B cell (primary cell): ENCODE measurements at regions not wholly inside any gene's neighbourhood (a gene's known extent, or its start where the extent isn't known, plus 50 kb on each side); places are given as distances from the start of the nearest gene placed in this dataset.

Source experiments
- ATAC-seq: fragments of 200-7000 bp; cut with Tn5 transposase; one replicate; pipeline ENCODE4 v1.10.0; 2021; ENCODE audit warnings: low read depth, mild to moderate bottlenecking, moderate number of reproducible peaks, moderate library complexity
- CTCF ChIA-PET: fragments of 350-600 bp; sonication (Branson Sonifier 250); formaldehyde crosslinking; loops from one replicate; lab custom pipeline; 2021; ENCODE audit warnings: antibody characterized with exemption, inconsistent platforms; lab: Charles Lee
- POLR2A ChIA-PET: fragments of 350-600 bp; sonication (Branson Sonifier 250); formaldehyde crosslinking; loops from one replicate; lab custom pipeline; 2021; ENCODE audit warnings: antibody characterized with exemption; lab: Charles Lee
- DNase-seq: peaks from one replicate; pipeline ENCODE4 v3.0.0; 2013
- H2AFZ ChIP-seq: 2 replicates; pipeline ENCODE4 v1.6.1; 2012; ENCODE audit warnings: mild to moderate bottlenecking, low read depth, low read length; ENCODE audit not compliant: insufficient read depth, poor library complexity, severe bottlenecking
- H3K27ac ChIP-seq, 2 donors: 1 replicate in 1 of 2; 2 replicates in 1 of 2; pipeline ENCODE4 v1.5.1; 2012 to 2013; ENCODE audit warnings: low read length in 2 of 2, mild to moderate bottlenecking in 2 of 2, moderate library complexity in 1 of 2
- H3K27me3 ChIP-seq, 4 experiments: fragments of 200-600 bp in 1 of 4; sonication (generic) in 1 of 4; replicated peaks in 1 of 4; 1 replicate in 2 of 4; 2 replicates in 2 of 4; pipeline versions ENCODE4 v1.6.1 to v1.7.0; 2013 to 2016; ENCODE audit warnings: low read length in 3 of 4, mild to moderate bottlenecking in 2 of 4, mixed read lengths in 1 of 4, moderate library complexity in 1 of 4; ENCODE audit not compliant: insufficient read depth in 4 of 4, control insufficient read depth in 3 of 4; ENCODE audit errors: control extremely low read depth in 1 of 4
- H3K36me3 ChIP-seq, 2 experiments: replicated peaks in 1 of 2; 1 replicate in 1 of 2; 2 replicates in 1 of 2; pipeline versions ENCODE4 v1.6.1 to v1.7.1; 2013; ENCODE audit warnings: low read length in 1 of 2; ENCODE audit not compliant: insufficient read depth in 2 of 2, control insufficient read depth in 1 of 2; ENCODE audit errors: control extremely low read depth in 1 of 2, extremely low read depth in 1 of 2
- H3K4me1 ChIP-seq, 2 donors: fragments of 200-600 bp in 1 of 2; sonication (generic) in 1 of 2; 1 replicate in 1 of 2; 2 replicates in 1 of 2; pipeline versions ENCODE4 v1.5.1 to v1.6.1; 2013 to 2017; ENCODE audit warnings: low read length in 2 of 2; ENCODE audit not compliant: control insufficient read depth in 2 of 2, insufficient read depth in 2 of 2
- H3K4me2 ChIP-seq: replicated peaks from 2 replicates; pipeline ENCODE3; 2012; ENCODE audit warnings: mild to moderate bottlenecking, low read depth, low read length; ENCODE audit not compliant: poor library complexity, severe bottlenecking
- H3K4me3 ChIP-seq, 5 experiments: fragments of 200-600 bp in 1 of 5; sonication (generic) in 1 of 5; 1 replicate in 3 of 5; 2 replicates in 2 of 5; pipeline versions ENCODE4 v1.5.1 to v1.7.0; 2011 to 2016; ENCODE audit warnings: low read length in 4 of 5, mild to moderate bottlenecking in 4 of 5, low read depth in 2 of 5, control low read depth in 1 of 5, moderate library complexity in 1 of 5; ENCODE audit not compliant: insufficient read depth in 1 of 5; ENCODE audit errors: control extremely low read depth in 1 of 5, extremely low read depth in 1 of 5
- H3K79me2 ChIP-seq: fragments of 200-600 bp; sonication (generic); one replicate; pipeline ENCODE4 v1.6.0; 2016; ENCODE audit warnings: low read length; ENCODE audit not compliant: control insufficient read depth, insufficient read depth
- H3K9ac ChIP-seq: fragments of 200-600 bp; sonication (generic); 2 replicates; pipeline ENCODE4 v1.6.1; 2017; ENCODE audit warnings: mild to moderate bottlenecking, low read length, moderate library complexity
- H3K9me3 ChIP-seq, 3 donors: one replicate each; pipeline versions ENCODE4 v1.6.1 to v1.7.1; 2013; ENCODE audit warnings: low read length in 2 of 3; ENCODE audit not compliant: control insufficient read depth in 2 of 3, insufficient read depth in 1 of 3; ENCODE audit errors: control extremely low read depth in 1 of 3
- H4K20me1 ChIP-seq: 2 replicates; pipeline ENCODE4 v1.6.0; 2012; ENCODE audit warnings: mild to moderate bottlenecking, low read length; ENCODE audit not compliant: insufficient read depth, control insufficient read depth, poor library complexity, severe bottlenecking
- H3K27ac Mint-ChIP-seq: one replicate; pipeline ENCODE4 v1.8.0; 2021; ENCODE audit warnings: mixed read lengths
- H3K27me3 Mint-ChIP-seq: one replicate; pipeline ENCODE4 v1.8.0; 2021; ENCODE audit warnings: mixed read lengths
- H3K4me1 Mint-ChIP-seq: one replicate; pipeline ENCODE4 v1.8.0; 2021; ENCODE audit warnings: mixed read lengths
- H3K4me3 Mint-ChIP-seq: one replicate; pipeline ENCODE4 v1.8.0; 2021; ENCODE audit warnings: mixed read lengths
- H3K9me3 Mint-ChIP-seq: one replicate; pipeline ENCODE4 v1.8.0; 2022; ENCODE audit warnings: mixed read lengths; ENCODE audit not compliant: insufficient read depth
- EZH2 ChIP-seq: IDR thresholded peaks from 2 replicates; pipeline ENCODE4 v1.6.1; 2012; ENCODE audit warnings: borderline replicate concordance, low read depth, mild to moderate bottlenecking, moderate library complexity, low read length; ENCODE audit not compliant: insufficient read depth, poor library complexity, severe bottlenecking
- WGBS: methylation state at CpG from one replicate; pipeline ENCODE4 v1.1.5; 2013; ENCODE audit warnings: missing lambda C conversion rate; ENCODE audit not compliant: insufficient coverage; 5-methylcytosine and 5-hydroxymethylcytosine counted together
- intact Hi-C: fragments of 100-400 bp; cut with micrococcal nuclease; formaldehyde crosslinking; loops from one replicate; pipeline ENCODE4 v1.10.0; 2022
- TF ChIP-seq, protein P1 (sequence below): fragments of 200-600 bp; IDR thresholded peaks from one replicate; pipeline ENCODE4 v1.8.0; 2022; ENCODE audit warnings: antibody characterized with exemption, mild to moderate bottlenecking

DNA sequence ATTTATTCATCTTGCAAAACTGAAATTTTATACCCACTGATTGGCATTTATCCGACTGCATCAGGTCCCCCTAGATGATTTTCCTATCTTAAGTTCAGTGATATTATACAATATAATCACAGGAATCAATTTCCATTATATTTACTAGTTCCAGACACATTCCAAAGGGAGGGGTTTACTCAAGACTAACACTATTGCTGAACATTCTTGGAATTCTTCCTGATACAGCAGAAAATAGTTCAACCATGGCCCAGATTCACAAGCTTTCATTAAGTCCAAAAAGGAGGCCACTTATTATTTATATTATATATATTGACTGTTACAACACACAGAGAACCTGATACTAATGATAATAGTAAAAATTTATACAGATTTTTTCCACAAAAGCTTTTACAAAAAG is 2353.6 kb downstream of the PCDH7 start:
- no peaks in the 10 kb centered on the region for H3K4me1 Mint-ChIP-seq
- TF ChIP-seq EZH2: no peak
- TF ChIP-seq, protein P1, sequence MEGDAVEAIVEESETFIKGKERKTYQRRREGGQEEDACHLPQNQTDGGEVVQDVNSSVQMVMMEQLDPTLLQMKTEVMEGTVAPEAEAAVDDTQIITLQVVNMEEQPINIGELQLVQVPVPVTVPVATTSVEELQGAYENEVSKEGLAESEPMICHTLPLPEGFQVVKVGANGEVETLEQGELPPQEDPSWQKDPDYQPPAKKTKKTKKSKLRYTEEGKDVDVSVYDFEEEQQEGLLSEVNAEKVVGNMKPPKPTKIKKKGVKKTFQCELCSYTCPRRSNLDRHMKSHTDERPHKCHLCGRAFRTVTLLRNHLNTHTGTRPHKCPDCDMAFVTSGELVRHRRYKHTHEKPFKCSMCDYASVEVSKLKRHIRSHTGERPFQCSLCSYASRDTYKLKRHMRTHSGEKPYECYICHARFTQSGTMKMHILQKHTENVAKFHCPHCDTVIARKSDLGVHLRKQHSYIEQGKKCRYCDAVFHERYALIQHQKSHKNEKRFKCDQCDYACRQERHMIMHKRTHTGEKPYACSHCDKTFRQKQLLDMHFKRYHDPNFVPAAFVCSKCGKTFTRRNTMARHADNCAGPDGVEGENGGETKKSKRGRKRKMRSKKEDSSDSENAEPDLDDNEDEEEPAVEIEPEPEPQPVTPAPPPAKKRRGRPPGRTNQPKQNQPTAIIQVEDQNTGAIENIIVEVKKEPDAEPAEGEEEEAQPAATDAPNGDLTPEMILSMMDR: no peak
- Histone ChIP-seq H4K20me1 (no peaks in the 10 kb centered on the region), H3K79me2 (no peaks in the 10 kb centered on the region), H3K27ac (no peak overlapping the region), H3K36me3 (no peaks in the 10 kb centered on the region), H3K9ac (no peak overlapping the region), H3K4me2 (no peak overlapping the region), H3K4me1 (no peaks in the 10 kb centered on the region), H3K27me3 (no peaks in the 10 kb centered on the region), H2AFZ (no peak overlapping the region), H3K9me3 (no peaks in the 10 kb centered on the region), H3K4me3 (no peak overlapping the region)
- intact Hi-C loops: no loop called here
- no peak overlapping the region for H3K27ac Mint-ChIP-seq
- POLR2A ChIA-PET: no interaction called here
- no peak for DNase-seq
- WGBS: no CpG with 5 or more reads among the region's 1 CpG
- peaks cover 6% of the 10 kb centered on the region for H3K9me3 Mint-ChIP-seq
- H3K27me3 Mint-ChIP-seq: no peaks in the 10 kb centered on the region
- no peak overlapping the region for H3K4me3 Mint-ChIP-seq
- no peak for ATAC-seq
- CTCF ChIA-PET: no interaction called here

DNA sequence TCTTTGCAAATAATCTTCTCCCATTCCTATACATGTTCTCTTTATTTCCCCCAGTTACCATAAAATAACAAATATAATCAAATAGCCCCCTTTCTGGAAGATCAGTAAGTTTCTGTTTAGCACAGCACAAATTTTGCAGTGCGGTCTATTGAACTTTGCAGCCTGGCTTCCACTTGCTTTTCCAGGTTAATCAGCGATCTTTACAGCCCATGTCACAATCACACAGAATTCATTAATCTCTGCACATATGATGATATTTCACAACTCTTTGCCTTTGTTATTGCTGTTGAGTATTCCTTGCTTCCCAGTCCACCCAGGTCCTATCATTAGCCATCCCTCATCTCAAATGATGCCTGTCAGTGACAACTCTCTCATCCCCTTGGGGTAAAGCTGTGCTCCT is 2358.0 kb downstream of the PCDH7 start:
- H3K27me3 ChIP-seq: no peaks in the 10 kb centered on the region
- Mint-ChIP-seq H3K4me3 (no peak overlapping the region), H3K9me3 (no peaks in the 10 kb centered on the region), H3K27me3 (no peaks in the 10 kb centered on the region), H3K4me1 (no peaks in the 10 kb centered on the region), H3K27ac (no peak overlapping the region)
- ChIA-PET CTCF (no interaction called here), POLR2A (no interaction called here)
- no peak for DNase-seq
- TF ChIP-seq, protein P1: no peak
- no peak for TF ChIP-seq EZH2
- H3K4me2 ChIP-seq: no peak overlapping the region
- no peak overlapping the region for H3K27ac ChIP-seq
- ATAC-seq: no peak
- H4K20me1 ChIP-seq: no peaks in the 10 kb centered on the region
- H3K4me1 ChIP-seq: no peaks in the 10 kb centered on the region
- no peak overlapping the region for H3K4me3 ChIP-seq
- no peaks in the 10 kb centered on the region for H3K36me3 ChIP-seq
- H3K79me2 ChIP-seq: no peaks in the 10 kb centered on the region
- no peaks in the 10 kb centered on the region for H3K9me3 ChIP-seq
- no peak overlapping the region for H2AFZ ChIP-seq
- intact Hi-C loops: no loop called here
- WGBS: 100% methylated on average over 2 of the region's 2 CpGs
- no peak overlapping the region for H3K9ac ChIP-seq
